Spinal cord (tissue), 9 donors: ENCODE measurements at regions not wholly inside any gene's neighbourhood (a gene's known extent, or its start where the extent isn't known, plus 50 kb on each side); places are given as distances from the start of the nearest gene placed in this dataset.
A peak's percentile ranks its signal among the peaks of the same experiment; 100 is the strongest.

ENCODE experiments used
- DNase-seq, 6 donors: peaks; one replicate each; pipeline versions ENCODE4 v3.0.0 to v3.0.0-alpha.2; 2013 to 2015; ENCODE audit warnings: low spot score in 6 of 6, low read depth in 4 of 6
- H3K27ac ChIP-seq: one replicate; pipeline ENCODE4 v1.5.1; 2013; ENCODE audit warnings: low read depth, low read length, control low read depth
- H3K27me3 ChIP-seq: one replicate; pipeline ENCODE4 v1.6.1; 2013; ENCODE audit warnings: low read length; ENCODE audit not compliant: control insufficient read depth, insufficient read depth
- H3K36me3 ChIP-seq: one replicate; pipeline ENCODE4 v1.6.1; 2013; ENCODE audit warnings: low read length; ENCODE audit not compliant: control insufficient read depth, insufficient read depth
- H3K4me1 ChIP-seq: one replicate; pipeline ENCODE4 v1.6.1; 2013; ENCODE audit warnings: low read length; ENCODE audit not compliant: control insufficient read depth, insufficient read depth
- H3K4me3 ChIP-seq: one replicate; pipeline ENCODE4 v1.5.1; 2013; ENCODE audit warnings: low read depth, low read length, control low read depth
- H3K9me3 ChIP-seq: one replicate; pipeline ENCODE4 v1.6.1; 2013; ENCODE audit warnings: low read length; ENCODE audit not compliant: control insufficient read depth, insufficient read depth
- WGBS: methylation state at CpG from one replicate; pipeline ENCODE4 v1.1.5; 2013; ENCODE audit warnings: missing lambda C conversion rate; ENCODE audit not compliant: insufficient coverage; 5-methylcytosine and 5-hydroxymethylcytosine counted together
- donor health status: healthy.

GRCh38 chr9:88077071-88077617 is 61.1 kb downstream of the SPATA31C2 start:
- Histone ChIP-seq H3K4me1 (peaks cover 16% of the 10 kb centered on the region), H3K9me3 (no peaks in the 10 kb centered on the region), H3K36me3 (no peaks in the 10 kb centered on the region), H3K4me3 (peak overlapping the region; percentile 53), H3K27ac (peak overlapping the region; percentile 52), H3K27me3 (no peaks in the 10 kb centered on the region)
- WGBS = 34% methylated on average over 16 of the region's 20 CpGs
- peak in 1 of 6 donors; percentile 23 for DNase-seq

- peak overlapping the region; percentile 73 for H3K27ac ChIP-seq
- H3K9me3 ChIP-seq = no peaks in the 10 kb centered on the region
- H3K27me3 ChIP-seq = no peaks in the 10 kb centered on the region
- H3K4me1 ChIP-seq = peaks cover 16% of the 10 kb centered on the region
- H3K36me3 ChIP-seq = no peaks in the 10 kb centered on the region
- WGBS = under 1% methylated on average over 53 of the region's 57 CpGs
- H3K4me3 ChIP-seq = peak overlapping the region; percentile 53
- peak; percentile 45 to 93 (median 53) for DNase-seq
These were observed 61.8 kb downstream of the SPATA31C2 start for GRCh38 chr9:88076286-88077070.

- peaks cover 16% of the 10 kb centered on the region for H3K4me1 ChIP-seq
- H3K4me3 ChIP-seq = peak overlapping the region; percentile 53
- no peaks in the 10 kb centered on the region for H3K27me3 ChIP-seq
- WGBS = under 1% methylated on average over 10 of the region's 12 CpGs
- H3K36me3 ChIP-seq = no peaks in the 10 kb centered on the region
- no peaks in the 10 kb centered on the region for H3K9me3 ChIP-seq
- H3K27ac ChIP-seq = peak overlapping the region; percentile 73
- no peak for DNase-seq
These were observed 62.3 kb downstream of the SPATA31C2 start for GRCh38 chr9:88075966-88076285.

GRCh38 chr9:88075506-88075905 is 62.8 kb downstream of the SPATA31C2 start:
- 40% methylated on average over 1 of the region's 3 CpGs for WGBS
- Histone ChIP-seq H3K27me3 (no peaks in the 10 kb centered on the region), H3K27ac (no peak overlapping the region), H3K4me1 (peaks cover 16% of the 10 kb centered on the region), H3K9me3 (no peaks in the 10 kb centered on the region), H3K36me3 (no peaks in the 10 kb centered on the region), H3K4me3 (no peak overlapping the region)
- no peak for DNase-seq

- no CpG with 5 or more reads among the region's 5 CpGs for WGBS
- no peak overlapping the region for H3K27ac ChIP-seq
- H3K36me3 ChIP-seq = no peaks in the 10 kb centered on the region
- H3K9me3 ChIP-seq = no peaks in the 10 kb centered on the region
- peaks cover 16% of the 10 kb centered on the region for H3K4me1 ChIP-seq
- H3K4me3 ChIP-seq = no peak overlapping the region
- DNase-seq = no peak
- H3K27me3 ChIP-seq = no peaks in the 10 kb centered on the region
These were observed 63.3 kb downstream of the SPATA31C2 start for GRCh38 chr9:88074931-88075330.

GRCh38 chr9:88072831-88073375 is 65.4 kb downstream of the SPATA31C2 start:
- DNase-seq = no peak
- Histone ChIP-seq H3K4me1 (peaks cover 16% of the 10 kb centered on the region), H3K9me3 (no peaks in the 10 kb centered on the region), H3K27ac (no peak overlapping the region), H3K4me3 (no peak overlapping the region), H3K36me3 (no peaks in the 10 kb centered on the region), H3K27me3 (no peaks in the 10 kb centered on the region)
- WGBS = no CpG with 5 or more reads among the region's 2 CpGs

GRCh38 chr9:88071331-88071730 is 66.9 kb downstream of the SPATA31C2 start:
- Histone ChIP-seq H3K36me3 (no peaks in the 10 kb centered on the region), H3K4me3 (no peak overlapping the region), H3K4me1 (peaks cover 6% of the 10 kb centered on the region), H3K27me3 (no peaks in the 10 kb centered on the region), H3K27ac (no peak overlapping the region), H3K9me3 (no peaks in the 10 kb centered on the region)
- WGBS = no CpG with 5 or more reads among the region's 2 CpGs
- DNase-seq = no peak

- Histone ChIP-seq H3K9me3 (no peaks in the 10 kb centered on the region), H3K36me3 (no peaks in the 10 kb centered on the region), H3K4me3 (no peak overlapping the region), H3K4me1 (no peaks in the 10 kb centered on the region), H3K27ac (no peak overlapping the region), H3K27me3 (no peaks in the 10 kb centered on the region)
- no peak for DNase-seq
- WGBS = 83% methylated on average over 1 of the region's 3 CpGs
These were observed 72.7 kb downstream of the SPATA31C2 start for GRCh38 chr9:88065619-88066018.

GRCh38 chr9:88064554-88064953 is 73.7 kb downstream of the SPATA31C2 start:
- no peak overlapping the region for H3K4me3 ChIP-seq
- no peaks in the 10 kb centered on the region for H3K36me3 ChIP-seq
- no peak overlapping the region for H3K27ac ChIP-seq
- no peaks in the 10 kb centered on the region for H3K4me1 ChIP-seq
- no peaks in the 10 kb centered on the region for H3K27me3 ChIP-seq
- DNase-seq = peak in 1 of 6 donors; percentile 75
- H3K9me3 ChIP-seq = no peaks in the 10 kb centered on the region
- WGBS = no CpG with 5 or more reads among the region's 4 CpGs

GRCh38 chr9:88060746-88061145 is 77.5 kb downstream of the SPATA31C2 start:
- no peaks in the 10 kb centered on the region for H3K4me1 ChIP-seq
- no peak overlapping the region for H3K4me3 ChIP-seq
- no peaks in the 10 kb centered on the region for H3K9me3 ChIP-seq
- no peaks in the 10 kb centered on the region for H3K27me3 ChIP-seq
- DNase-seq = no peak
- no peak overlapping the region for H3K27ac ChIP-seq
- no peaks in the 10 kb centered on the region for H3K36me3 ChIP-seq
- WGBS = 98% methylated on average over 7 of the region's 7 CpGs
